Head of caudate nucleus (tissue), 42 donors: ENCODE measurements at regions not wholly inside any gene's neighbourhood (a gene's known extent, or its start where the extent isn't known, plus 50 kb on each side); places are given as distances from the start of the nearest gene placed in this dataset.
A peak's percentile ranks its signal among the peaks of the same experiment; 100 is the strongest.
"Not testable (repeated sequence)": the region's sequence is repeated elsewhere in the genome, so short reads cannot be mapped to it uniquely, and the experiment has no call there.

Source experiments
- DNase-seq, 42 donors: peaks; one replicate each; pipeline versions ENCODE4 v3.0.0 to v3.0.0-alpha.2; 2020 to 2021; ENCODE audit warnings: mixed read lengths in 7 of 42
- intact Hi-C: fragments of 100-400 bp; cut with DNase I; formaldehyde crosslinking; loops from one replicate; pipeline ENCODE4 v1.15.0; 2022

DNA sequence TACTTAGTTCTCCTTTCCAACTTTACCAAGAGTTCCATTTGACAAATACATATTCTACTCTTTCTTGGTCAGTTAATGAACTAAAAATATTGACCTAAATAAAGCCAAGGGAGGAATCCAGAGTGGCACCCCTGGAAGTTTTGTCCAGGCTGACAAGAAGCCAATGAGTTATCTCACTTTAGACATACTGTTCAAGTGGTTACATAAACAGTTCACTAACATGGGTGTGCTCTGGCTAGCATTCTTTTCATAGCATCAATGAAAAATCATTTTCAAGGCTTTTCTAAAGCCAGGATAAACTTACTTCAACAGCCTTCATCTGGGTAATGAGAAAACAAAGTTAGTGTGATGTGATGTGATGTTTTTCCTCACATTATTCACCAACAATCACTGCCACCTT lies 649.4 kb downstream of the TDRD15 start:
- intact Hi-C loops = no loop called here
- no peak for DNase-seq

DNA sequence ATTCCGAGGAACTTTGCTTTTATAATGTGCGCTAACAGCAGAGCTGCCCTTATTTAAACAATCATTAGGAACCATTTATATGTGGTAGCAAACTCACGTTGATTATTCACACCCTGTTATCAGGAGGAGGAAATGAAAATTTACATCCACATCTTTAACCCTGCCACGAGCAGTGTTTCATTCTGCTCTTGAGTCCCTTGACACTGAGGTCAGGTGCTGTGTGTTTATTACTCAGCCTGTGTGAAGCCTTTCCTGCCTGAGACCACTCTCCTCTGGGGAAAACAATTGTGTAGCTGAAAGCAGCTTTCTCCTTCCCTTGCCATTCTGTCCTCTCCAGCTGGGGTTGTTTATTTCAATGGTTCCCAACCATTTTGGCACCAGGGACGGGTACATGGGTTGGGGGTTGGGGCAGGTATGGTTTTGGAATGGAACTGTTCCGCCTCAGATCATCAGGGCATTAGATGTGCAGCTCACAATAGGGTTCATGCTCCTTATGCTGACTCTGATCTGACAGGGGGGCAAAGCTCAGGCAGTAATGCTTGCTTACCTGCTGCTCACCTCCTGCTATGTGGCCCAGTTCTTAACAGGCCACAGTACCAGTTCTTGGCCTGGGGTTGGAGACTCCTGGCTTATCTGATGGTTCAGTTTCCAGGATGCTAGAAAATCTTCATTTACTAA lies 651.1 kb downstream of the TDRD15 start:
- intact Hi-C loops = no loop called here
- no peak for DNase-seq

DNA sequence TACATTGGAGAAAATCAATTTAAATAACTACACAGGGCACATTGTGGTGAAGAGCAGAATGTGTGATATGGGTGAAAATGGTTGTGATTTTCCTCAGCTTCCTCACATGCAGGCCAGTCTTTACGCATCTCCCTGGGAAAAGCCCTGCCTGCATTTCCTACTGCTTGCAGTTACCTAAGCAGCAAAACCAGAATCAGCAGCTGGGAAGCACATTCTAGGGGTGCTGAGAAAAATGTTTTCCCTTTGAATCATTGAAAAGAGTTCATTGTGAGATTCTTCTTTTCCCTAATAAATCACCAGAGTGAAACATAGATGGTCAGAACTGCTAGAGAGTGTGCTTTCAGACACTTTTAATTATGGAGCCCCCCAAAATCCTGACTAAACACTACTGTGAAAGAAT lies 656.0 kb downstream of the TDRD15 start:
- intact Hi-C loops = no loop called here
- no peak for DNase-seq

DNA sequence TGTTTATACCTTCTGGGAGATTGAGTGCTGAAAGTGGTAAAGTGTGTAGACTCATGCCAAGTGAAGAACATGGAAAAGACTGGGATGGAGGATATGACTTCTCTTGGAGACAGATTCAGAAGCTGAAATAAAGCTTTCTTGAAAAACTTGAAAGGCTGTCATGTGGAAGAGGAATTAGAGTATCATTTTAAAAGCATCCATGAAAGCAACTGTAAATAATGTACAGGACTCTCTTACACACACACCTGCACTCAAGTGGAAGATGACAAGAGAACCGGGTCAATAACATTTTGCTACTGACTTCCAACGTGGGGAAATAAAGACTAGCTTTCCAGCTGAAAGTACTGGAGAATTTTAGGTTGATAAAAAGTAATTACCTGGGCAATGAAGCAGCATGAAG lies 658.2 kb downstream of the TDRD15 start:
- no peak for DNase-seq
- intact Hi-C loops = no loop called here

DNA sequence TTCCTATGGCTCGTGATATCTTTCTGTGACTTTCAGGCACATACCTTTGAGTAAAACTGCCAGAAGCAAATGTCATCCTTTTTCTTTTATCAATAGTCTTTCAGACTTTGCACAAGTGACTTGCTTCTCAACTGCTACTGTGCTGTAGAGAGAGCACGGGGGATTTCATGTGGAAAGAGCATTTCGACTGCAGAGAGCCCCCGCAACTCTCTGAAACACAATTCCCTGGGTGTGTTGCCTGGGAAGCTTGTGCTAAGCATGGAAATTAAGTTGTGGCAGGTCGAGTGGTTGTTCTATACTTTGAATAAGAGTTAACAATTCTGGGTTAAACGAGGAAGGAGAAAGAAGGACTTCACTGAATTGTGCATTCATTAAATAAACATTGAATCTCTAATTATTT lies 659.1 kb downstream of the TDRD15 start:
- DNase-seq = peak in 28 of 42 donors; percentile 2 to 79 (median 26)
- intact Hi-C loops = no loop called here

DNA sequence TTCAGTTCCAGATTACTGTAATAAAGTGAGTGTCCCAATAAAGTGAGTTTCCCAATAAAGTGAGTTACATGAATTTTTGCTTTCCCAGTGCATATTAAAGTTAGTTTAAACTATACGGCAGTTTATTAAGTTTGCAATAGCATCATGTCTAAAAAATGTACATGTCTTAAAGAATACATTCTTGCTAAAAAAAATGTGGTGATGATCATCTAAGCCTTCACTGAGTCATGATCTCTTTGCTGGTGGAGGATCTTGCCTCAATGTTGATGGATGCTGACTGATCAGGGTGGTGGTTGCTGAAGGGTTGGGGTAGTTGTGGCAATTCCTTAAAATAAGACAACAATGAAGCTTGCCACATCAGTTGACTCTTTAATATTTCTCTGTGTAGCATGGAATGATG lies 664.2 kb downstream of the TDRD15 start:
- intact Hi-C loops = no loop called here
- DNase-seq = no peak

DNA sequence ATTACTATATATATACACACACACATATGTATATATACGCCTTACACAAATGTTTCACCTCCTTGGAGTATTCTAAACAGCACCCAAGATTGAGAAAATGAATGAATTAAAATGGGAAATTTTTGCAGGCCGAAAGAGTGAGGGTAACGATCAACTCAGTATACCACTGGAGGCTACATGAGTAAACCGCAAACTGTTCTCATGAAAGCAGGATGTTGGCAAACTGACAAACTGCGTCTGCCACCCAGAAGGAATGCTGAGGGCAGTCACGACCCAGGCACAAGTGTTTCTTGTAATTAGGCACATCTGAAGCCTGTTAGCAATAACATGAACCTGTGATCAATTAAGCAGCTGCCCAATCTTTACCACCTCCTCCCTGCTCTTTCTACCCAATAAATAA lies 666.5 kb downstream of the TDRD15 start:
- DNase-seq, intact Hi-C loops: not testable (repeated sequence)

- intact Hi-C loops = no loop called here
- no peak for DNase-seq
Observed at GRCh38 chr2:21792571-21792970, 668.8 kb downstream of the TDRD15 start.

- no peak for DNase-seq
- intact Hi-C loops = no loop called here
Observed at GRCh38 chr2:21793461-21793860, 669.7 kb downstream of the TDRD15 start.

DNA sequence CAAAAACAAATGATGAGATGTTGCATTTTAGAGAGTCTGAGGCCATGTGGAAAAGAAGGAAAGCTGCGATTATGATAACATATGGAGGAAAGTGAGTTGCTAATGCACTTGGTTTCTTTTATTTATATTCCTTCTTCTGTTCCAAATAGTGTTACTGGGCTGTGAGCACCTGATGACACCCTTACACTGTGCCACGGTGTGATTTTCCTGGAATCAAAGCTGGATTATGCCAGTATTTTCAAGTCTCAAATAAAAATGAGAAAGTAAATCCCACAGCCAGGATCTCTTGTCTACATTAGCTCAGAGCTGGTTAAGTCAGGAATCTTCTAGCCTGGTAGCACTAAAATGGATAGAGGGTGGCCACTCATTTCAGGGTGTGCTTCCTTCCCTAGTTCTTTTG lies 670.8 kb downstream of the TDRD15 start:
- no peak for DNase-seq
- intact Hi-C loops = no loop called here

GRCh38 chr2:21800356-21800755 lies 676.6 kb downstream of the TDRD15 start:
- DNase-seq = no peak
- intact Hi-C loops = no loop called here

DNA sequence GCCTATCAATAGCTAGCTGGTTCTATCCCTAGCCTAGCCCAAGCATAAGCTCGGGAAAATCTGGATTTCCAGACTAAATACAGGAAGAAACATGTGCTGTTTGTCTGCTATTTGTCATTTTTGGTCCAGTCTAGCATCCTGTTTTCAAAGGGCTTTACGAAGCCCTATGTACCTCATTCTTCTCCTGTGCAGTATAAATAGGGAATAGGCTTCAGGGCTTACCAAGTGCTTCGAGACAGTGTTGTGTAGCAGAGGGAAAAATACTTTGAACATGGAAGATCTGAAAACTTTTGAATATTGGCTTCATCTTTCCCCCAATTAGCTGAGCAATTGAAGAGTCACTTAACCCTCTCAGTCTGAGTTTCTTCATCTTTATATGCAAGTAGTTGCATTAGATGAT lies 679.8 kb downstream of the TDRD15 start:
- no peak for DNase-seq
- intact Hi-C loops = no loop called here

DNA sequence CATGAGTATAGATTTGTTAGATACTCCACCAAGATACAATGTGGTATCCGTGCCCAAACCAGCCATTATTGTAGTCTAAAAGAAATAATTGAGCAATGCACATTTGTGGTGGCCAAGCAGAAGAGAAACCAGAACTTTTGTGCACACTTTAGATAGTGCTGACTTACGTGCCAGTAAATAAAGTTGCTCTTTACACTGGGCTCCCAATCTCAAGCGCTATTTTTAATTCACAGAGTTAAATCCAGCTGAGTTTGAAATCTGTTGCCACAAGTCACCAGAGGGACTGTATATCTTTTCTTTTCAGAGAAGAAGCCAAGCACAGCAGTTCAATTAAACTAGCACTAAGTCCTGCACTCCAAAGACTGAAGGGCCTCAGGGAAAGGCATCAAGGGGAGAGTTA lies 680.4 kb downstream of the TDRD15 start:
- intact Hi-C loops = no loop called here
- DNase-seq = no peak

DNA sequence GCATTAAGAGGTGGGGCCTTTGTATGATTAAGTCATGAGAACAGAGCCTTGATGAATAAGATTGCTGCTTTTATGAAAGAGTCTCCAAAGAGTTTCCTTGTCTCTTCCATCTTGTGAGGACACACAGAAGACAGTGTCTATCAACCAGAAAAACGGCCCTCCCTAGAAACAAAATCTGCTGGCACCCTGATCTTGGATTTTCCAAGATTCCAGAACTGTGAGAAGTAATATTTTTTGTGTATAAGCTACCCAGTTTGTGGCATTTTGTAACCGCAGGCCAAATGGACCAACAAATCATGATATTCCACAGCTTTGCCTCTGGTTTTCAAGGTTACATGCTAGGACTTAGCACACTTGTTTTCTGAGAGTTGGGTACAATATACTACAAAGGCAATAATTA lies 687.8 kb downstream of the TDRD15 start:
- intact Hi-C loops = no loop called here
- DNase-seq = no peak

GRCh38 chr2:21812766-21813165 lies 689.0 kb downstream of the TDRD15 start:
- intact Hi-C loops = no loop called here
- DNase-seq = no peak

DNA sequence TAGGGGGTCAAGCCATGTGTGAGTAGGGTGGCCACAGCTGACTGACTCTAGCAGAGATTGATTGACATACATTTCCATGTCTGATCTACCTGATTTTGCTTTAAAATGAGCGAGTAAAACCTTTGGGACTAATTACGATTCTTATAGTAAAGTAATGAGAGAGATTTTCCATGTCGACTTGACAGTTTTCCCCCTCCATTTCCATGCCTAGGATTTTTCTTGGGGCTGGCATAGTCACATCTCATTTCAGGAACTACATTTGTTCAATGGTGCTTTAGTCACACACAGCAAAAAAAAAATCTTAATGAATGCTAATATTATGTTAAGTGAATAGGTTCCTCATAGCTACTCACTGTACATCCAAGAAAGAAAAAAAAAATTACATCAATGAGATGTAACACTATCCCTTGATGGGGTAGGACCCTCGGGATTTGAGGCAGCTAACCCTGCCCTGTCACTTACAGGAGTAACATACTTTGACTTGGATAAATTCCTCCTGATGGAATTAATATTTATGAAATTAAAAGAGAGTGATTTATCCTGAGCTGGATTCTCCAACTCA lies 690.9 kb downstream of the TDRD15 start:
- DNase-seq = no peak
- intact Hi-C loops = no loop called here

GRCh38 chr2:21818212-21818795 lies 694.5 kb downstream of the TDRD15 start:
- intact Hi-C loops = no loop called here
- DNase-seq = peak in 1 of 42 donors; percentile 5

- intact Hi-C loops = no loop called here
- no peak for DNase-seq
Observed at GRCh38 chr2:21819454-21819853, 695.7 kb downstream of the TDRD15 start.

- intact Hi-C loops = no loop called here
- no peak for DNase-seq
Observed at GRCh38 chr2:21820271-21820670, 696.5 kb downstream of the TDRD15 start.

- intact Hi-C loops = no loop called here
- DNase-seq = no peak
Observed at GRCh38 chr2:21821672-21822227, 698.0 kb downstream of the TDRD15 start.

DNA sequence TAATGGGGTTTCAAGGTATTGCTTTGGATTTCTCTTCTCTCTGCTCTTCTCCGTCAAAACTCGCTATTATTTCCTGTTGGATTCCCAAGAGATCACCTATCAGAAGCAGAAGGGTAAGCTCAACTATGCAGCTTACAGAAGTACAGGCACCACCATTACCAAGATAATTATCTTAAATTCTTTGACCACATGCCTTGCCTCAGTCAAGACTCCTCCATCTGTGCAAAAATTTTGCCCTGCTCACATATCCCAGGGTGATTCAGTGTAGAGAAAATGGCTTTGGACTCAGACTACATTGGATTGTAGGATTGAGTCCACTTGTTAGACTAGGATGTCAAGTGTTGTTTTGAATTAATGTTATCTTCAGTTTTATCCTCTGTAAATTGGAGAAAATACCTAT lies 698.7 kb downstream of the TDRD15 start:
- intact Hi-C loops = no loop called here
- no peak for DNase-seq
